Brain microvascular endothelial cell (primary cell): ENCODE measurements at regions not wholly inside any gene's neighbourhood (a gene's known extent, or its start where the extent isn't known, plus 50 kb on each side); places are given as distances from the start of the nearest gene placed in this dataset.

Experiments used
- DNase-seq: peaks from one replicate; pipeline ENCODE4 v3.0.0-alpha.2; 2020
- H3K27ac ChIP-seq: fragments of 250-450 bp; sonication (Bioruptor Pico); 2 replicates; pipeline ENCODE4 v1.5.1; 2020; ENCODE audit warnings: mild to moderate bottlenecking, moderate library complexity
- H3K27me3 ChIP-seq: fragments of 250-450 bp; sonication (Bioruptor Pico); replicated peaks from 2 replicates; pipeline ENCODE4 v1.5.1; 2020; ENCODE audit warnings: mild to moderate bottlenecking
- H3K36me3 ChIP-seq: fragments of 250-450 bp; sonication (Bioruptor Pico); replicated peaks from 2 replicates; pipeline ENCODE4 v1.5.1; 2020; ENCODE audit warnings: mild to moderate bottlenecking
- H3K4me3 ChIP-seq: 2 replicates; pipeline ENCODE4 v1.5.1; 2011; ENCODE audit warnings: low read depth, mild to moderate bottlenecking, control low read depth, low read length, moderate library complexity
- in situ Hi-C: cut with HindIII; loops from 2 replicates; pipeline ENCODE4 v1.10.0; 2017; ENCODE audit warnings: low sequenced_read_pairs, low pct_ligation_motif_present
- TF ChIP-seq, protein P1 (sequence below): IDR thresholded peaks from 2 replicates; pipeline ENCODE4 v1.5.1; 2011; ENCODE audit warnings: low read depth, mild to moderate bottlenecking, moderate library complexity, low read length, control low read depth, inconsistent platforms; ENCODE audit errors: missing control alignments

DNA sequence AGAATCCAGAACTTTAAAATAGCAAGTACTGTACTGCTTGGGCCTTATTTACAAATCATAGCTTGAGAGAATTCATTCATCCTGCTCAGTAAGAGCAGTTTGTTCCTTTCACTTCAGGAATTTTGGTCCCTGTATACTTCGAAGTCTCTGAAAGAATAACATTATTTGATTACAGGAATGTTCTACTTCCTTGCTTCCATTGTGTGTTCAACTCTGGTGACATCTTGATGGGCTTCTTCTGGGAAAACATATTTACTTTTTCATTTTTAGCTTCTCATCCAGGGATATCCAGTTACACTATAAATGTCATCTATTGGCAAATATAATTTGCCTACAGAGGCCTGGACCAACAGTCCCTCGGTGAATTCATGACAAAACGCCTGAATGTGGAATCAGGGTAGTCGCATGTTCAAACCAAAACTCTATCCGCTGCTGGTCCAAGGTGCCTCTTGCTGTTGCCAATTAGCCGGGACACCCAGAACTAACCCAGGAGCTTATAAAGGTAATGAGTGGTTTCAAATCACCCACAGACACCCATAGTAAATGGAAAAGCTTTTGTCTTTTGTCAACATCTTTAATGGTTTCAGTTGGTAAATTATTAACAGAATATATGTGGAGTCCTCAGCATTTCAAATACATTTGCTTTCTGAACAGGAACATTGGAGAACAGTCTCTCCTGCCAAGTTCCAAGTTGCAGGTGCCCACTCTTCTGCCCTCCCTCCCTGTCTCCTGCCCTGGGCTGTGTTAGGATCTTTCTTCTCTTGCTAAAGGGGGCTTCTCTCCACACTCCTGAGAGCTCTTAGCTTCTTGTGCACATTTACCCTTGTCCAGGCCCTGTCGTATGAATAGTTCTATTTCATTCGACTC is 162.5 kb upstream of the CITED2 start:
- H3K4me3 ChIP-seq, result no peak overlapping the region
- in situ Hi-C loops, result no loop called here
- H3K27ac ChIP-seq, result no peak overlapping the region
- TF ChIP-seq, protein P1, sequence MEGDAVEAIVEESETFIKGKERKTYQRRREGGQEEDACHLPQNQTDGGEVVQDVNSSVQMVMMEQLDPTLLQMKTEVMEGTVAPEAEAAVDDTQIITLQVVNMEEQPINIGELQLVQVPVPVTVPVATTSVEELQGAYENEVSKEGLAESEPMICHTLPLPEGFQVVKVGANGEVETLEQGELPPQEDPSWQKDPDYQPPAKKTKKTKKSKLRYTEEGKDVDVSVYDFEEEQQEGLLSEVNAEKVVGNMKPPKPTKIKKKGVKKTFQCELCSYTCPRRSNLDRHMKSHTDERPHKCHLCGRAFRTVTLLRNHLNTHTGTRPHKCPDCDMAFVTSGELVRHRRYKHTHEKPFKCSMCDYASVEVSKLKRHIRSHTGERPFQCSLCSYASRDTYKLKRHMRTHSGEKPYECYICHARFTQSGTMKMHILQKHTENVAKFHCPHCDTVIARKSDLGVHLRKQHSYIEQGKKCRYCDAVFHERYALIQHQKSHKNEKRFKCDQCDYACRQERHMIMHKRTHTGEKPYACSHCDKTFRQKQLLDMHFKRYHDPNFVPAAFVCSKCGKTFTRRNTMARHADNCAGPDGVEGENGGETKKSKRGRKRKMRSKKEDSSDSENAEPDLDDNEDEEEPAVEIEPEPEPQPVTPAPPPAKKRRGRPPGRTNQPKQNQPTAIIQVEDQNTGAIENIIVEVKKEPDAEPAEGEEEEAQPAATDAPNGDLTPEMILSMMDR, result no peak
- no peaks in the 10 kb centered on the region for H3K36me3 ChIP-seq
- no peak for DNase-seq
- no peaks in the 10 kb centered on the region for H3K27me3 ChIP-seq

DNA sequence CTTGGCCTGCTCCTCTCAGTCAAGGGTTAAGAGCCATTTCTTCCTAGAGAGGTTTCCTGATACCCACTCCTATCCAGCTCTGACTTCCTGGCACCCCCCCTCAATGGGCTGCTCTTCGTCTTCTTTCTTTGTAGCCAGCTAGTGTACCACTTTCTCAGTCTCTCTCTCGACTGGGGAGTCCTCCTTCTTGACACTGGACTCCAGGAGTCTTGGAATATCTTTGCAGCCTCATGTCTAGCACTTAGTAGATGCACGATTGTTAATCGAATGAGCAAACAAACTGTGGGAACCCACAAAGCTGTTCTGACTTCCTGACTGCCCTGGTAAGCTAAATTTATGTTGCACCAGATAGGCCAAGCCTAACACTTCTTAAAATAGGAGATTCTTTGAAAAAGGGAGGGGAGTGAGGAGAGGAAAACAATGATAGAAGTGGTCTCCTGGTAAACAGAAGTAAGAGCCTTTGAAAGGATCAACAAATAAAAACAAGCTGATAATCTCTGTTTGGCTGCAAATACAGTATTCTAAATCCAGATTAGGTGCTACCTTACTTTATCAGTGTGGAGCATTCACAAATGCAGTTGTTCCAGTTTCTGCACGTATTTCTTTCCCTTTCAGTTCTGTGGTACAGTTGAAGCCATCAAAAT is 160.1 kb upstream of the CITED2 start:
- no peaks in the 10 kb centered on the region for H3K36me3 ChIP-seq
- no peaks in the 10 kb centered on the region for H3K27me3 ChIP-seq
- no peak overlapping the region for H3K4me3 ChIP-seq
- H3K27ac ChIP-seq, result no peak overlapping the region
- no peak for DNase-seq
- TF ChIP-seq, protein P1, result no peak
- in situ Hi-C loops, result no loop called here

DNA sequence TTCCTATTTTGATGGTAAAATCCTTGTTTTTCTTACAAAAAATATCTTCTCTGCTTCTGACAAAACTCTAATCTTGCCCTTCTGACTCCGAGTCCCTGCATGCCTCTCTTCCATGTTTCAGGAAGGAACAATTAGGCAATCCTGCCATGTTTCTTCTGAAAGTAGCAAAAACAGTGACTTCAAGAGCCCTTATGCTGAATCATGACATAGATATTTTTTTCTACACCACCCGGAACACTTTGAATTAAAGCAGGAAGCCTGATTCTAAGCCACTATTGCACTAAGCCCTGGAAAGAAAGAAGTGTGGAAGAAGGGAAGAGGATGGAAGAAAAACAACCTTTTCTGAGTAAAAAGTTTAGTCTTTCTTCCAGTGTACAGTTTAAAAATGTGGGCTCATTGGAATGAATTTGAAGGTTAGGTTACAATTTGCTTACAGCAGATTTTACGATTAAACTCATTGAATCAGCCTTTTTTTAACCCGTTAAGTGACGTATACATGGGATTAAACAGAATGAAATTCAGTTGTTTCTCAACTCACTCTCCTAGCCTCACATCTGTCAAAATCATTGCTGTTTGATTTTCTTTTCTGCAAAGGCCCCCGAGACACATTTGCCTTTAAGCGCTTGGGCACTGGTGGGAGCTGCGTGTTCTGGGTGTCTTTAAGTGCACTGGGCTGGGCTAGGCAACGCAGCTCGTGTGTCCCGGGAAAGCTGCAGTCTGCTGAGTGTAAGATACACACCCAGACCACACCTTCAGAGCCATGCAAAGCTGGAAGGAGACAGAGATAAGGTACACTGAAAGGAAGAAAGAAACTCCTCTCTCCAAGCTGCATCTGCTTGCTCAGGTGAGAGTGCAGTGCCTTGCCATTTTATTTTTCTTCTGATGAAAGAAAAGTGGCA is 159.4 kb upstream of the CITED2 start:
- H3K36me3 ChIP-seq, result no peaks in the 10 kb centered on the region
- TF ChIP-seq, protein P1, result no peak
- peak overlapping the region; percentile 71 for H3K27ac ChIP-seq
- peak; percentile 63 for DNase-seq
- in situ Hi-C loops, result no loop called here
- H3K27me3 ChIP-seq, result no peaks in the 10 kb centered on the region
- H3K4me3 ChIP-seq, result no peak overlapping the region

DNA sequence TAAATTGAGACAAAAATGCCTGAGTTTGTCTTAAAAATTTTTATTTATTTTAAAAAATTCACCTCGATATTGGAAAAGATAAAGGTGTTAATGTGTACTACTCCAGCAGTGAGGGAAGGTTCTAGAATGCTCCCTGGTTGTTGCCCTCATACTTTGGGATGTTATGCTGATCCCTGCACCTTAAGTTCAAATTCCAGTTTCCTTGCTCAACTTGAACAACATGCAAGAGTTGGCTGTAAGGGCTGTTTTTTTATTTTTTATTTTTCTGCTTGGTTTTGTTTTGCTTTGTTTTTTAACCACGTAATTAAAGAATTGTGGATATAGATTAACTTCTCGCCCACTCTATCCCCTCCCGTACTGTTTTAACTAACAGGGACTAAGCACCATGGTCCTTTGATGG is 158.7 kb upstream of the CITED2 start:
- no peak for DNase-seq
- H3K36me3 ChIP-seq, result no peaks in the 10 kb centered on the region
- in situ Hi-C loops, result no loop called here
- no peak overlapping the region for H3K4me3 ChIP-seq
- no peaks in the 10 kb centered on the region for H3K27me3 ChIP-seq
- H3K27ac ChIP-seq, result peak overlapping the region; percentile 71
- TF ChIP-seq, protein P1, result no peak

DNA sequence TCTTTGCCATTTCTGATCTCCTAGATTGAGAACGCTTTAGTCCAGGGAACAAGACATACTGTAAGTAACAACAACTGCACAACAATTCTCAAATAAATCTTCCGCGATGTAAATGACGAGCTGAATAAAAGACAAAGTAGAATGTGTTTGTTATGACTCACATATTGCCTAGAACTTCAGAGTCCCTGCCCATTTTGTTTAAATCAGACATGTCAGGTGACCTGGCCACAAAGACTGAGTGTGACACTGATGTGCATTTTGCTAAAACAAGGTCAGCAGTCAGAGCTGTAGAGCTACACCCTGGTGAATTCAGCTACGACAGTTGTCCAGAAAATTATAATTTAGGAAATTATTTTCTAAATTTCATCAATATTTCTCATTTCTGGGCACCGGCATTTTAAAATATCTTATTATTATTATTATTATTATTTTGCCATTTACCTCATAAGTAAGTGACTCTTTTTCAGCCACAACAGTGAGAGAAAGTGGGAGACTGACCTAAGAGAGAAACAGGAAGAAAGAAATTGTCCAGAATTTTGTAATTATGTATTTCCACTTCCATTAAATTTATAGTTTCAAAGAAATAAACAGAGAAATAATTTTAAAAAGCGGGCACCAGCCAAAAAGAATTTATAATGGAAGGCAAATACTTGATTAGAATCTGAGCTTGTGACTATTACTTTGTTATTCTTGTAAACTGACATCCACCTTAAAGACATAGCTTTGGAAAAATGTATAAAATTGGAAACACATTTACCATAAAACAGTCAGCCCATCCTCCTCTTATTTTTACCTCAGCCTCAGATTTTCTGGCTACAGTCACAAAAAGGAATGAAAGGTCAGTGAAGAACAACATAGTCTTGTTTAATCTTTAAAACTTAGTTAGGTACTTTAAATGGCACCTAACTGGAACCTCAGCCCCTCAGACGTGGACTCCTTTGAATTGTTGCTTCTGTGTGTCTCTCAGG is 157.0 kb upstream of the CITED2 start:
- peak; percentile 36 for DNase-seq
- H3K36me3 ChIP-seq, result no peaks in the 10 kb centered on the region
- in situ Hi-C loops, result no loop called here
- no peaks in the 10 kb centered on the region for H3K27me3 ChIP-seq
- H3K27ac ChIP-seq, result peak overlapping the region; percentile 16
- TF ChIP-seq, protein P1, result no peak
- H3K4me3 ChIP-seq, result no peak overlapping the region
